Mammary epithelial cell (primary cell): ENCODE measurements at regions not wholly inside any gene's neighbourhood (a gene's known extent, or its start where the extent isn't known, plus 50 kb on each side); places are given as distances from the start of the nearest gene placed in this dataset.

Experiments
- CTCF ChIP-seq, 2 donors: IDR thresholded peaks in 1 of 2; conservative IDR thresholded peaks in 1 of 2; 2 replicates each; pipeline ENCODE4 v1.5.1; 2011 to 2012; ENCODE audit warnings: inconsistent platforms in 2 of 2, low read length in 2 of 2, mild to moderate bottlenecking in 2 of 2, control low read depth in 1 of 2, low read depth in 1 of 2; ENCODE audit not compliant: insufficient read depth in 1 of 2; ENCODE audit errors: extremely low read depth in 1 of 2
- EZH2 ChIP-seq: IDR thresholded peaks from 2 replicates; pipeline ENCODE4 v1.6.1; 2012; ENCODE audit warnings: low read length, inconsistent platforms, borderline replicate concordance

GRCh38 chr22:12697441-12697840, 2830.6 kb upstream of the OR11H1 start:
- TF ChIP-seq CTCF (conservative IDR thresholded peaks at IDR 0.05 in 1 of 2, IDR thresholded peaks at IDR 0.05 in 1 of 2; ENCODE audit: extremely low read depth in 1 of 2, insufficient read depth in 1 of 2, low read depth in 1 of 2, low read length in 2 of 2) (no peak), EZH2 (no peak)
